ENCODE measurements at regions not wholly inside any gene's neighbourhood (a gene's known extent, or its start where the extent isn't known, plus 50 kb on each side); places are given as distances from the start of the nearest gene placed in this dataset.

DNA sequence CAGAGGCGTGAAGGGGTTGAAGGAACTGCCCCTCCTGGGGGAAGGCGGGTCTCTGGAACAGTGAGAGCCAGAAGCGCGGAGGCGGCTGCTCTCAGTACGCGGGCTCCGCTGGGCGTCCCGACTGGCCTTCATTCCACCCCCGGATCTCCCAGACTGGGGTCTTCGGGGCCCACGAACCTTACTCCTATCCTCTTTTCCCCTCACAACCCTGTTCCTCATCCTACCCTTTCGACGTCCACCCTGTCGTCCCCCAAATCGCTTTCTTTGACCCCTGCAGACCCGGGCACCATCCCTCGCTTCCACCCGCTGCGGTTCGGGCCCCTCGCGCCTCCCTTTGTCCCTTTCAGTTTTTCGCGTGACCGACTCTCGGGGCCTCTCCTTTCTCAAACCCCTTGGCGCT is 2114.6 kb downstream of the TP53TG3F start:
- ChIA-PET POLR2A (ENCODE audit: unreplicated experiment) (no interaction called here), CTCF (no interaction called here)
- no peak overlapping the region for H2AFZ ChIP-seq (ENCODE audit: low read length)
- no peaks in the 10 kb centered on the region for H4K20me1 ChIP-seq (ENCODE audit: low read length)
- H3K9me3 ChIP-seq (ENCODE audit: low read length): peaks cover 4% of the 10 kb centered on the region; the same call in 1 of the 2 replicates
- H3K9me2 ChIP-seq (replicated peaks; ENCODE audit: low read length): no peaks in the 10 kb centered on the region
- H3K79me2 ChIP-seq (ENCODE audit: low read length): no peaks in the 10 kb centered on the region
- H3F3A ChIP-seq (ENCODE audit: low read length, unreplicated experiment): no peaks in the 10 kb centered on the region
- no peak overlapping the region for H3K4me3 ChIP-seq (ENCODE audit: low read length)
- intact Hi-C loops (cut with micrococcal nuclease): no loop called here
- H3K36me3 ChIP-seq (ENCODE audit: low read depth, low read length): no peaks in the 10 kb centered on the region
- TF ChIP-seq, protein P1, sequence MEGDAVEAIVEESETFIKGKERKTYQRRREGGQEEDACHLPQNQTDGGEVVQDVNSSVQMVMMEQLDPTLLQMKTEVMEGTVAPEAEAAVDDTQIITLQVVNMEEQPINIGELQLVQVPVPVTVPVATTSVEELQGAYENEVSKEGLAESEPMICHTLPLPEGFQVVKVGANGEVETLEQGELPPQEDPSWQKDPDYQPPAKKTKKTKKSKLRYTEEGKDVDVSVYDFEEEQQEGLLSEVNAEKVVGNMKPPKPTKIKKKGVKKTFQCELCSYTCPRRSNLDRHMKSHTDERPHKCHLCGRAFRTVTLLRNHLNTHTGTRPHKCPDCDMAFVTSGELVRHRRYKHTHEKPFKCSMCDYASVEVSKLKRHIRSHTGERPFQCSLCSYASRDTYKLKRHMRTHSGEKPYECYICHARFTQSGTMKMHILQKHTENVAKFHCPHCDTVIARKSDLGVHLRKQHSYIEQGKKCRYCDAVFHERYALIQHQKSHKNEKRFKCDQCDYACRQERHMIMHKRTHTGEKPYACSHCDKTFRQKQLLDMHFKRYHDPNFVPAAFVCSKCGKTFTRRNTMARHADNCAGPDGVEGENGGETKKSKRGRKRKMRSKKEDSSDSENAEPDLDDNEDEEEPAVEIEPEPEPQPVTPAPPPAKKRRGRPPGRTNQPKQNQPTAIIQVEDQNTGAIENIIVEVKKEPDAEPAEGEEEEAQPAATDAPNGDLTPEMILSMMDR (conservative IDR thresholded peaks at IDR 0.05; ENCODE audit: low read depth, low read length): no peak
- TF ChIP-seq EZH2phosphoT487 (IDR thresholded peaks at IDR 0.05; ENCODE audit: borderline replicate concordance, low read length) (no peak), EZH2 (IDR thresholded peaks at IDR 0.05; ENCODE audit: low read length, unreplicated experiment) (no peak)
- H3K4me1 ChIP-seq (ENCODE audit: insufficient read depth, low read length): no peaks in the 10 kb centered on the region
- BruUV-seq (replicated peaks): no TSS peak
- H3K4me2 ChIP-seq (ENCODE audit: low read length): no peak overlapping the region
- ATAC-seq (no peak), DNase-seq (no peak)
- no peak overlapping the region for H3K27ac ChIP-seq (ENCODE audit: low read length)
- no peak overlapping the region for H3K9ac ChIP-seq (ENCODE audit: low read length)
- H3K27me3 ChIP-seq (ENCODE audit: low read length): no peaks in the 10 kb centered on the region

DNA sequence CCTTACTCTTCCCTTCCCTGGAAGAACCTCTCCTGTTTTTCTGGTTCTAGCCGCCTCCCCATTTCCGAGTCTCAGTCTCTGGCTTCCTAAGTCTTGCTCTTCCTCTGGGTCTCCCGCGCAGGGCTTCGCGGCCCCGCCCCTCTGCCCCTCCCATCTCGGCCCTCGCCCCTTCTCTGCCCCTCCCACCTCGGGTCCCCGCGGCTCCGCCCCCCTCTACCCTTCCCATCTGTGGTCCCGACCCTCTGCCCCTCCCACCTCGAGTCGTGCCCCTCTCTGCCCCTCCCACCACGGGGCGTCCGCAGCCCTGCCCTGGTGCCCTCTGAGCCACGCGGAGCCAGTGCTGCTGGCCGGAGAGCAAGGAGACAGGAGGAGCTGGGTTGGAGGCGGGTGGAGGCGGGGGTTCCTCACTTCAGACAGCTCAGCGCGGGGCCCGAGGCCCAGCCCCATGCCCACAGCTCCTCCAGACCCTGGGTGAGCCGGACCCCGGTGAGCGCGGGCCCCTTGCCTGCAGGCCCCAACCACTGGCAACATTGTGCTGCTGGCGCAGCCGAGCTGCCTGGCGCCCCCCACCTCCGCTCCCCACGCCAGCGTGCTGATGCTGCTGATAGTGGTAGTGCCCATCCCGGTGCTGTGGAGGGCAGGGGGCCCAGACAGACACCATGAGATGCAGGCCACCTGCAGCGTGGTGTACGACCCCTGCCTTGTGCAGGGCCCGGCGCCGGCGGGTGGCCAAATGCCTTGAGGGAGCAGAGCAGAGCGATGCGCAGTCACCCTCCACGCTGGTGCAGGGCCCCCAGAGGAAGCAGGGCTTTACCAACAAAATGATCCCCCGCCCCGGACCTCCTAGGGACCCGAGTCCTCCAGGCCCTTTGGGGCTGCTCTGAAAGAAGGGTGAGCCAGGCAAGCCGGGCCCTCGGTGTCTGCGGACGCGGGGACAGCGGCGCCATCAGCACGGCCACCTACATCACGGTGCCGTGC is 2115.3 kb downstream of the TP53TG3F start:
- Histone ChIP-seq H3K27ac (ENCODE audit: low read length) (no peak overlapping the region), H3K9me3 (ENCODE audit: low read length) (peaks cover 4% of the 10 kb centered on the region; the same call in 1 of the 2 replicates), H3K4me1 (ENCODE audit: insufficient read depth, low read length) (no peaks in the 10 kb centered on the region), H3K79me2 (ENCODE audit: low read length) (no peaks in the 10 kb centered on the region), H3K9me2 (replicated peaks; ENCODE audit: low read length) (no peaks in the 10 kb centered on the region), H3K4me3 (ENCODE audit: low read length) (no peak overlapping the region), H3K9ac (ENCODE audit: low read length) (no peak overlapping the region), H3F3A (ENCODE audit: low read length, unreplicated experiment) (no peaks in the 10 kb centered on the region), H3K4me2 (ENCODE audit: low read length) (no peak overlapping the region), H4K20me1 (ENCODE audit: low read length) (no peaks in the 10 kb centered on the region), H3K36me3 (ENCODE audit: low read depth, low read length) (no peaks in the 10 kb centered on the region), H3K27me3 (ENCODE audit: low read length) (no peaks in the 10 kb centered on the region), H2AFZ (ENCODE audit: low read length) (no peak overlapping the region)
- intact Hi-C loops (cut with micrococcal nuclease): no loop called here
- DNase-seq: no peak
- no peak for ATAC-seq
- CTCF ChIA-PET: no interaction called here
- POLR2A ChIA-PET (ENCODE audit: unreplicated experiment): no interaction called here
- no peak for TF ChIP-seq EZH2phosphoT487 (IDR thresholded peaks at IDR 0.05; ENCODE audit: borderline replicate concordance, low read length)
- TF ChIP-seq, protein P1 (conservative IDR thresholded peaks at IDR 0.05; ENCODE audit: low read depth, low read length): no peak
- TF ChIP-seq EZH2 (IDR thresholded peaks at IDR 0.05; ENCODE audit: low read length, unreplicated experiment): no peak
- no TSS peak for BruUV-seq (replicated peaks)

DNA sequence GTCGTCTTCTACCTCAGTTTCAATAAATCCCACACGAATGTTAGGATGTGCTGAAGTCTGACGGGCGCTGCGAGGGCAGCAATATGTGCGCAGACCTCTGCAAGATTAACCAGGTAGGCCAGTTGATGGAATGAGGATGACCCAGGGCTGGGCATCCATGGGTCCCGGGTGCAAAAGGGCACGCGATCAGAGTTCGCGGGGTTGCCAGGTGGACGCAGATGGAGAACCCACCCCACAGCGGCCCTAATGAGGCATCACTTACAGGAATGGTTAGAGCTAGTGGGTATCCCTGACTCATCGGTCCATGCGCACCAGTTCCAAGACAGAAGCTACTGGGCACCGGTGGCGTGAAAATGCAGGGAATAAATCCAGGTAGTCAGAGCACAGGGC is 2116.0 kb downstream of the TP53TG3F start:
- intact Hi-C loops (cut with micrococcal nuclease): no loop called here
- H3K9me2 ChIP-seq (replicated peaks; ENCODE audit: low read length): no peaks in the 10 kb centered on the region
- no peaks in the 10 kb centered on the region for H3K79me2 ChIP-seq (ENCODE audit: low read length)
- ChIA-PET CTCF (no interaction called here), POLR2A (ENCODE audit: unreplicated experiment) (no interaction called here)
- BruUV-seq (replicated peaks): no TSS peak
- DNase-seq (no peak), ATAC-seq (no peak)
- no peak overlapping the region for H2AFZ ChIP-seq (ENCODE audit: low read length)
- H3K4me1 ChIP-seq (ENCODE audit: insufficient read depth, low read length): no peaks in the 10 kb centered on the region
- H3K27ac ChIP-seq (ENCODE audit: low read length): no peak overlapping the region
- H3K9ac ChIP-seq (ENCODE audit: low read length): no peak overlapping the region
- no peaks in the 10 kb centered on the region for H3F3A ChIP-seq (ENCODE audit: low read length, unreplicated experiment)
- no peaks in the 10 kb centered on the region for H3K36me3 ChIP-seq (ENCODE audit: low read depth, low read length)
- H4K20me1 ChIP-seq (ENCODE audit: low read length): no peaks in the 10 kb centered on the region
- no peak overlapping the region for H3K4me3 ChIP-seq (ENCODE audit: low read length)
- TF ChIP-seq EZH2 (IDR thresholded peaks at IDR 0.05; ENCODE audit: low read length, unreplicated experiment) (no peak), EZH2phosphoT487 (IDR thresholded peaks at IDR 0.05; ENCODE audit: borderline replicate concordance, low read length) (no peak)
- TF ChIP-seq, protein P1 (conservative IDR thresholded peaks at IDR 0.05; ENCODE audit: low read depth, low read length): no peak
- peaks cover 4% of the 10 kb centered on the region; the same call in 1 of the 2 replicates for H3K9me3 ChIP-seq (ENCODE audit: low read length)
- H3K4me2 ChIP-seq (ENCODE audit: low read length): no peak overlapping the region
- no peaks in the 10 kb centered on the region for H3K27me3 ChIP-seq (ENCODE audit: low read length)

Data from PC-3 (cell line).